Suppressor macrophage treated with lipopolysaccharide for 1 hour (primary cell): ENCODE measurements at regions not wholly inside any gene's neighbourhood (a gene's known extent, or its start where the extent isn't known, plus 50 kb on each side); places are given as distances from the start of the nearest gene placed in this dataset.
"Not testable (repeated sequence)": the region's sequence is repeated elsewhere in the genome, so short reads cannot be mapped to it uniquely, and the experiment has no call there.

ENCODE experiments used
- DNase-seq, 3 donors: peaks; one replicate each; pipeline ENCODE4 v3.0.0-alpha.2; 2020 to 2022

DNA sequence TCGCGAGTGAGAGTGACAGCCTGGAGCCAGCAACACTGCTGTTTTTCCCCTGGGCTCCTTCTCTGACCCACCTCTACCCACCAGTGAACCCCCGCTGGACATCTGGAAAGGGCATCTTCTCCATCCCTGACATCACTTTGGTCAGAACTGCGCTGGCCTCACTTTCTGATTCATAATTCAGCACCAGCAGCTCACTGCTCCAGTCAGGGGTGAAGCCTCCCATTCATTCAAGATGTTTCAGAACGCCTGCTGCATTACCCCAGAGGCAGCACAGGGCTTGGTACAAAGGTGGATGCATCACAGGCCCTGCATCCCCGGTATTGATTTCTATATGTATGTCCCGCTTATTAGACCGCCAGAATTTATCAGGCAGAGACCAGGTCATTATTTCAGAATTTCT, 182.8 kb upstream of the TSHZ3 start:
- DNase-seq: no peak

DNA sequence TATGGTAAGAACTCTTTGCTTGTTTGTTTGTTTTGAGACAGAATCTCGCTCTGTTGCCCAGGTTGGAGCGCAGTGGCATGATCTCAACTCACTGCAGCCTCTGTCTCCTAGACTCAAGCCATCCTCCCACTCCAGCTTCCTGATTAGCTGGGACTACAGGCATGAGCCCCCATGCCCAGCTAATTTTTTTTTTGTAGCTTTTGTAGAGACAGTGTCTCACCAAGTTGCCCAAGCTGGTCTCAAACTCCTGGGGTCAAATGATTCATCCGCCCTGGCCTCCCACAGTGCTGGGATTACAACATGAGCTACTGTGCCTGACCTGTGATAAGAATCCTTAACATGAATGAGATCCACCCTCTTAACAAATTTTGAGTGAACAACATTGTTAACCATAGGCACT, 183.9 kb upstream of the TSHZ3 start:
- no peak for DNase-seq

DNA sequence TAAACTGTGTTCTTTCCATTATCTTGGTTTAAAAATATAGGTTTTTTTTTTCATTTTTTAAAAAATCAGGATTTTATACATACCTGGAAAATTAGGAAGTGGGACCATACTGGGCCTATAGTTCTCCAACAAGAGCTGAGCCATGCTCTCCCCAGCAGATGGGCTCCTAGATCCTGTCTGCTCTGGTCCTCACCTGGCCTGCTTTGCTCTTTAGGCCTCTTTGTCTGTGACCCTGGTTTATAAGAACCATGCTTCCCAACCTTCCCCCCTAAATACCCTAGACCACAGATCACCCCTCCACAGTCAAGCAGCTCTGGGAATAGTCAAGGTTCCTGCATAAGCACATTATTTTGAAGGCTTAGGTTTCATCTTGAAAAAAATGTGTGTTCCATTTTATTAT, 185.0 kb upstream of the TSHZ3 start:
- no peak for DNase-seq

DNA sequence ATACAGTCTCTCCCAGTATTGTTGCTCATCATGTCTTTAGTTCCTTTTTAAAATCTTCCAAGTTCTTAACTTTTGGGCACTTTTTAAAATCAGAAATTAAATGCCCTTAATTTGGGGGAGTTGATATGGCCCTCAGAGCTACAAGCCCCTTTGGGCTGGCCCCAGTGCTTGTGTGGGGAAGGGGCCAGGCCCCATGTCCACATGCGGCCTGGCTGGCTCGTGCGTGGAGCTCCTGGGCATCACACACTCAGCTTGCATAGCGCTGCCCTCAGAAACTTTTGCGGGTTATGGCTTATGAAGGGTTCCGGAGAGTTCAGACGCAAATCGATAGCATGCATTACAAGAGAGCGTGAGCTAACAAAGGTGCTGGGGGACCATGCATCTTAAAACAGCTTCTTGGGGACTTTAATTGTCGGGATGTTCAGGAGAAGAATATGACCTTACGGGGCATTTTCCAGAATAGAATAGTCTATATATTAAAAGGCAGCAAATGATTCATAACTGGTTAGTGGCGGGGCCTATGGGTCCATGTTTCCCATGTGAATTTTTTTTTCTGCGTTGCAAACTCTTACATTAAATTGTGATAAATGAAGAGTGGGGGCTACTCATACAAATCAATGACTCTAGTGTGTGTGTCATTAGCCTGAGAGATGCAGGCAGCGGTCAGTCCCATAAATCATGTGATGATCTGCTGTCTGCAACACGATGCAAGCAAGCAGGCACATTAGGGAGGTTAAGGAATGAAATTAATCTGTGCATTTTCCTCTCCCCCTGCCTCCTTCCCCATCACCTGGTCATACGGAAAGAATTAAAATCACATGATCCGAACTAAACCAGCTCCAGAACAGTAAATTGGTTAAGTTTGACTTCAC, 185.8 kb upstream of the TSHZ3 start:
- no peak for DNase-seq

DNA sequence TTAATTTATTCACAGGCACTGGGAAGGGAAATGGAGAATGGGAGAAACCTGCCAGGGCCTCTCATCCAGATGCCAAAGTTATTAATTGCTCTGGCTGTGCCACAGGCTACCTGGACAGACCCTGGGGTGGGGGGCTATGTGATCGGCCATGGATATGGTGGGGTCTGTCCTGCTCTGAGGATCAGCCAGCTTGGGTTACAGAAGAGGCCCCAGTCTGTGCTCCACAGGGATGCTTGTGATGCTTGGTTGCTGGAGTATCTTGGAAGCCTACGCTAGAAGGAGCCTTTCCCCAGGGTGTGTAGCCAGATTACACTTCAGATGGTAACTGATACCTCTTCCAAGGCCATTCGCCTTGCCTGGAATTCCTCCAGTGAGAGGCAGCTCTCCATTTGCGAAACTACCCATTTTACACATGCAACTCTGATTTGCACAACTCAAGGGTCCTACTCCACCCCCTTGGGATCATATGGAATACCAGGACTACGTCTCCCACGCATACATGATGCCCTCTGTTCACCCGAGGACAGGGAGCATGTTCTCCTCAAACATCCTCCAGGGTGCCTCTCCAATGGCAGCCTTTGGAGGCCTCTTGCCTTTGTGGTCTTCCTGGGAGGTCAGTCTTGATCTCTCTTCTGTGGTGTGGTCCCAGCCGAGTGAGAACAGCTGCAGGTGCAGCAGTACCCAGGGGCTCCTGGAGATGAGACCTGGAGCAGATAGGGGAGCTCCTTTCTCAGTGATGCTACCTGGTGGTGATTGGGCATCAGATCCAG, 186.6 kb upstream of the TSHZ3 start:
- no peak for DNase-seq

DNA sequence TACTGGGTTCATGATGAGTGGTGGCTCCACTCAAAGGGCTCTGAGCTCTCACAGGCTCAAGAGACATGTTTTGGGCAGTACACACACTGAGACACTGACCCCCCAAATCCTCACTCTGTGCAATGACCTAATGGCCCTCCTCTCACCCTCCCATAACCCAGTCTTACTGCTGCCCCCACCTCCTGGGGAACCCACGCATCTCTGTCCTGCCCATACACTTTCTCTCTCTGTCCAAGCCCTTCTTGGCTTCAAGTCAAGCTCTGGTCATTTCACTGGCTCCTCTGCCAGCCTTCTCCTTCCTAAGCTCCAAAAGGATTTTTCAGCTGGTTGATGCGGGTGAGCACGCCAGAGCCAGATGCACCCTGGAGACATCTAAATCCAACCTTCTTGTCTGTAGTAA, 187.9 kb upstream of the TSHZ3 start:
- DNase-seq: no peak

DNA sequence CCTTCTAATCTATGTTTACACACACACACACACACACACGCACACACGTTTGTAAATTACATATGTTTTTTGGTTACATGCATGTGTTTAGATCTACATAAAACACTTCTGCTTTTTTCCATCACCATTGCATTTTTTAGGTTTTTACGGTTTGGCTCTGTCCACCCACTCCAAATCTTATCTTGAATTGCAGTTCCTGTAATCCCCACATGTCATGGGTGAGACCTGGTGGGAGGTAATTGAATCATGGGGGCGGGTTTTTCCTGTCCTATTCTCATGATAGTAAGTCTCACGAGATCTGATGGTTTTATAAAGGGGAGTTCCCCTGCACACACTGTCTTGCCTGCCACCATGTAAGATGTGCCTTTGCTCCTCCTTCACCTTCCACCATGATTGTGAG, 188.7 kb upstream of the TSHZ3 start:
- not testable (repeated sequence) for DNase-seq

DNA sequence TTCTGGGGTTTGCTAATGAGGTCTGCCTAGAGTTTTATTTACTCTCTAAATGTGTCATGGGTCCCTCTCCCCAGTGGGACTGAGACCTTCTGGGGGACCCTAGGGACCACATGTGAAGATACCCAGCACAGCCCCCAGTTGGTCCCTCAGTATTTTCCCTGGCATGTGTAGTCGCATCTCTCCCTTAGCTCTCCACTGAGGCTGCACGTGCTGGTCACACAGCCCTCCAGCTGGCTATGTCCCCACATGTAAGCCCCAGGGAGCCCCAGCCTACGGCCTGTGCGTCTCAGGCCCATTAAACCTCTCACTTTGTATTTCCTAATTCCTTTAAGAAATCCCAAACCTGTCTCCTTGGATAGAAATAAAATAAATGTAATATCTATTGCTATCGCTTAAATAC, 189.6 kb upstream of the TSHZ3 start:
- DNase-seq: no peak

DNA sequence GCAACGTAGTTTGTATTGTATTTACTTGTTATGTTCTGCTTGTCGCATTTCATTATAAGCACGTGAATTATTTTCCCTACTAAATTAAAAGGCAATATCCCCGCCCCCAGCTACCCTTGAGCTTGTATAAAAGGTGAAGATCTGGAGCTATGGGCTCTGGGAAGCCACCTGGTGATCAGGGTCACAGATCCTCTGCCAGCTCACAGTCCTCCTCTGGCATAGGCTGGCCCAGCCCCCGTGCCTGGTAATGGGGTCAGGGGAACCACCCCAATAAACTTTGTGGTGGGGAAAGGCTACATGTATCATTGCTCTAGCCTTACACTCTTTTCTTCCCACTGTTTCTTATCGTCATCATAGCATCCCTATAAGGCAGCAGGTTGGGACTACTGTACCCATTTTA, 190.2 kb upstream of the TSHZ3 start:
- DNase-seq: no peak

DNA sequence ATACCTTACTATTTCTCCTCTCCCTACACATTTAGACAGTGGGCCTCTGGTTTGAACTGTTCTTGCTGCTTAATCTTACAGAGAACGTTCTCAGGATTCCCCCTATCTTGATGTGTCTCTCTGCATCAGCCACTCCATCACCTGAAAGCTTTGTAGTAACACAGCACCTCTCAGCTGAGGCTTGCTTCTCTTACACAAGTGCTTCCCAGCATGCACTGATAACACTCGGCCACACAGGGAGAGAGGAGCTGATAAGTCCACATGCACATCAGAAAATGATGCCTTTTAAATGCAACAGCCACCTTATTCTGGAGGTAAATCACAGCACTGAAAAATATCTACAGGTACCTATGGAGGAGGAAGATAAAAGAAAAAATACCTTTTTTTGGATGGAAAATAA, 192.2 kb upstream of the TSHZ3 start:
- no peak for DNase-seq

DNA sequence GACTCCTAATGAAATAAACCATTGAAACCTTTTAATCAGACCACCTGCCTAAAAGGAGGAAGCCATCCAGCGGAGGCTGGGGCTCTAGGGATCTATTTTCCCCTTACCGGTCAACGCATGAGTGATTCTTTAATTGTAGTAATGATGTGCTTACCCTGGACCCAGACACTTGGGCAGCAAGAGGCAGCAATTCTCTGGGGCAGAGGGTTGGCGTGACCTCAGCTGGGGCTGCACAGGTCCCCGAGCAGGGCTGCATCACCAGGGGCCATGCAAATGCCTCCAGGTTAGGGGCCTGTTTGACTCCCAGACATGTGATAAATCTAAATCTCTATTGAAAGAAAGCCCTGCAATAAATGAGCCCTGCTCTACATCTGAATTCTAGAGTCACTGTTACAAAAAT, 194.2 kb upstream of the TSHZ3 start:
- DNase-seq: no peak

DNA sequence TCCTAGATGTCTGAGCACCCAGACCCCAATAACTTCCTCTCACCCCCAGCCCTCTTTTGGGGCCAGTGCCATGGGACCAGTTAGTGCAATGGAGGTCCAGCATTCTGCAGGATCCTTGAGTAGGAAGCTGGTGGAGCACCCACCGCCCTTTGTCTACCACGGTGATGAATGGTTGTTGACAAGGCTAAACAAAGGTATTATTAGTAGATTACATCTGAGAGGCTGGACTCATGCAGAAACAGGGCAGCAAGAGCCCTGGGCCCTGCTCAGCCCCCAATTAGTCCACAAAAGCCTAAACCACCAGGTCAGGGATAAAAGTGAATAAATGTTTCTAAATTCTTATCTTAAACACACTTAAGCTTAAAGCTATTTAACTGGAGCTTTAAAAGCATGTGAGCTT, 196.5 kb upstream of the TSHZ3 start:
- DNase-seq: no peak

DNA sequence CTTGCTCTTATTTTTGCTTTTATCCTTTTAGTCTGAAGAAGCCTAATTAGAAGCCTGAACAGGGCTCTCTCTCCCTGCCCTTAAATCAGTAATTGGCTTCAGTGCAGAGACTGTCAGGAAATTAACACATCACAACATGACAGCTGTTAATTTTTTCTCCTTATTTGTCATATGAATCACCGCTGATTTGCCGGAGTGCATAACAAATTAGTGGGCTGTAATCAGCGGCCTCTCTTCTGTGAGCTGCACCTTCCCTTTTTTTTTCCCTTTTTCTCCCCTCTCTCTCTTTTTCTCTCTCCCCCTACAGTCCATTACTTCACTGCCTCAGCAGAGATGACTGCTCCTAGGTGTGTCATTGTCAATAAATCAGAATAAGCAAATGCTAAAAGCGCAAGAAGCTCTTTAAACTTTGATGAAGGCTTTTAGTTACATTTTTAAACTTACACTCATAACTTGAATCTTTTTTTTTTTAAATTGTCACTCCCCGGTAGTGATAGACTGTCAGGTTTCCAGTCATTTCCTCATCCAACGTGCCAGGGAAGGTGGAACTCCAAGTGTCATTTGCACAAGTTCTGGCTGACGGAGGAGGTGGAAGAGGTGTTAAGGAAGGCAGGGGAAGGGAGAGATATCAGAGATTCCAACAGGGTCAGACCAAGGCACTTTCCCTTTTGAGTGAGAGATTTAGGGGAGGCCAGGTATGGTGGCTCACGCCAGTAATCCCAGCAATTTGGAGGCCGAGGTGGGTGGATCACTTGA, 197.1 kb upstream of the TSHZ3 start:
- no peak for DNase-seq

DNA sequence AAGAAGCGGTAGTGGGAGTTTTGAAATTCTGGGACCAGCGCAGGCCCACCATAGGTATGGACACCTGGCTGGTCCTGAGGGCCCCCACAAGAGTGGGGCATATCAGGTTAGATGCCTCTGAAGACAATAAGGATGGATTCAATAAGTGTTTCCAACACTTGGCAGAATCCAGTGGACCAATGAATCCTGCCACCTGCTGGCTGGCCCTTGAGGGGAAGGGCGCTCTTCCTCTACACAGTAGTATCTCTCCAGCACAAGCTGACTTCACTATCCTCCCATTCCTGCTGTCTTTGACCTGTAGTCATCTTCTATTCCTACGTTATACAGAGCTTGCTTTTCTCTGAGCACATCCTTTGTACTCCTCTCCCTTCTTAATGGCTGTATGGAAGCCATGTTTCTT, 199.7 kb upstream of the TSHZ3 start:
- DNase-seq: peak in 2 of 3 donors; percentile 8 to 29

DNA sequence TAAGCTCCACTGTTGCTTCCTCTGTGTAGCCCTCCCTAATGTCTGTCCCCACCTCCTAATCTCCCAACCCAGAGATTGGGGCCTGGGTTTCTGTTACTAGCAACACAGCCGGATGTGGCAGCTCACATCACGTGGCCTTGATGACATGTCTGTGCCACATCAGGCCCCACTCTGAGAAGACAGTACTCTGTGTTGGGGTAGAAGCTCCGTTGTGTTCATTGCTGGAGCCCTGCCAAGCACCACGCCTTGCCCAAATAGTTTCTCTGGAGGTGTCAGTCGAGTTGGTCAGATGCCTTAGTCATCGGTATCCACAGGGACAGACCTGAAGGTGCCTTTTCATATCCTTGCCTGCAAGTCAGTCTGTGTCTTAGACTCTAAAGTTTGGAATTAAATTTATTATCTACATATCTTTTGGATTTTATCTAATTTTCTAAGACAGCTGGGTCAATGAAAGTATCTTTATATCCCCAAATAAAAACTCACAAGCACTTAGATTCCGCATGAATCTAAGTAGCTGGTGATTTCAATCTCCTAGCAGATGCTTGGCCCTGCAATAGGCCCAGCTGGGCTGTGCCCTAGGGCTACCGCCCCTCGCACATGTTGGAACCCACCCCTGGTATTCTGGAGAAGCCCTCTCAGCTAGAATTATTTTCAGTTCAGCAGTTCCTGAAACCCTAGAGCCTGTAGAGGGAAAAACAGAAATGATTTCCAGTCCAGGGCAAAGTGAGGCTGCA, 204.0 kb upstream of the TSHZ3 start:
- no peak for DNase-seq

DNA sequence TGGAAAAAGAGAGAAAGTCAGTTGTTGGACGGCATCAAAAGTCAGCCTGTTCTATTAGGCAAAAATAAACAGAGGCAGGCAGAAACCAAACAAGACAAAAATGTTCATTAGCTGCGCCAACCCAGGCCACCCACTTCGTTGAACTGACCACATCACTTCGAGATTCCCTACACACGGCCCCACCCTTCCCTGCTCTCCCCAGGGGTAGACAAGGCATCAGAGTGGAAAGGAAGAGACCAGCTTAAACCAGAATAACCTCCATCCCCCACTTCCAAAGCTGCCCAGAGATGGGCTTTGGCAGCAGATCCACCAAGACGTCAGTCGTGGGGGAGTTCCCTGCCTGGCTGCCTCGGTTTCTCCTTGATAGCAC, 204.6 kb upstream of the TSHZ3 start:
- DNase-seq: no peak

DNA sequence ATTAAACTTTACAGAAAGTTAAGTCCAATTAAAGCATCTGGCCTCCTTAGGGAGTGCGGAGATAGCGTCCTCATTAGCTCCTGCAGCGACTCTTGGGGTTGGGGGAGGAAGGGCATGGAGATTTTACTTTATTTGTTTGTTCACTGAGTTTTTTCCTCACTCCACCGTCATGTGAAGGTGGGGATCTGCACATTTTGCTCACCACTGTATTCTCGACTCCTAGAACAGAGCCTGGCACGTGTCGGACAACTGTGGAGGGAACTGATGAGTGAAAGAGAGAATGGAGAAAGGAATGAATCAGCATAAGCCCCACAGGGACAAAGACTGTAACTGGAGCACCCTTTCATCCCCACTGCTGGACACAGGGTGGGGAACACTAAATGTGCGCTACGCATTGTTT, 205.1 kb upstream of the TSHZ3 start:
- no peak for DNase-seq

DNA sequence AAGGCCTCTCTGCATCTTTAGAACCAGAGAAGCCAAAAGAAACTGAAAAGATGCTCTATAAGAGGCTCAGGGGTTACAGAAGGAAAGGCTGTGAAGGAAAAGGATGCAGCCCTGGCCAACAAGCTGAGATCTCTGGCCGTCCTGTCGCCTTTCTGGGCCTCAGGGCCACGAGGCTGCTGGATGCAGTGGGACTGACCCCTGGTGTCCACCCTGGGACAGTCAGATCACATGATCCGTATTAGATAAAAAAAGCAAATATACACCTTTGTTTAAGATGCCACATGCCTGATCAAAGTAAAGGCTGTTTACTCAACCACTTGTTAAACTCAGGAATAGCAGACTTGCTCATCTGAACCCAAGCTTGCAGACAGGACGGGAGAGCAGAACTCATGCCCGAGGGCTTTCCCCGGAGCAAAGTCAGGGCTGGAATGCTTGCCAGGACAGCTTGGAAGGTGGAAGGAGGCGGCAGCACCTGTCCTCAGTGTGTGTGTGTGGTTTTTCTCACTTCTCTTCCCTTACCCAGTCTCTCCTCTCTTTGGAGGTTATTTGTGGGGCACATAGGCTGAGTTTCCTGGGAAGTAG, 206.5 kb upstream of the TSHZ3 start:
- DNase-seq: no peak

DNA sequence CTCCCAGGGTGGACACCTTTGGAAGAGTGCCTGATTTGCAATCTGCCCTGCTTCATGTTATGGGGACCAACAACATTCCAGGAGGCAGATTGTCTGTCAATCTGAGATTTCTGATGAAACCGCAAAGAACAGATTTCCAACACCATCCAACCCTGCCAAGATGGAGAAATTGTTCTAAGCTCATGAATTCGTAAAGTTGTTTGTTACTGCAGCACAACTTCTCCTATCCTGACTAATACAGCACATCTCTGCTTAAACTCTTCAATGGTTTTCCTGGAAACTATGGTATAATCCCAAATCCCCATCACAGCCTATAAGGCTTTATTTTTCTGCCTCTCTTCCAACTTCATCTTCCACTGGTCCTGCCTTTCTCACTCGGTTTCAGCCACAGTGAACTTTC, 210.3 kb upstream of the TSHZ3 start:
- DNase-seq: no peak

DNA sequence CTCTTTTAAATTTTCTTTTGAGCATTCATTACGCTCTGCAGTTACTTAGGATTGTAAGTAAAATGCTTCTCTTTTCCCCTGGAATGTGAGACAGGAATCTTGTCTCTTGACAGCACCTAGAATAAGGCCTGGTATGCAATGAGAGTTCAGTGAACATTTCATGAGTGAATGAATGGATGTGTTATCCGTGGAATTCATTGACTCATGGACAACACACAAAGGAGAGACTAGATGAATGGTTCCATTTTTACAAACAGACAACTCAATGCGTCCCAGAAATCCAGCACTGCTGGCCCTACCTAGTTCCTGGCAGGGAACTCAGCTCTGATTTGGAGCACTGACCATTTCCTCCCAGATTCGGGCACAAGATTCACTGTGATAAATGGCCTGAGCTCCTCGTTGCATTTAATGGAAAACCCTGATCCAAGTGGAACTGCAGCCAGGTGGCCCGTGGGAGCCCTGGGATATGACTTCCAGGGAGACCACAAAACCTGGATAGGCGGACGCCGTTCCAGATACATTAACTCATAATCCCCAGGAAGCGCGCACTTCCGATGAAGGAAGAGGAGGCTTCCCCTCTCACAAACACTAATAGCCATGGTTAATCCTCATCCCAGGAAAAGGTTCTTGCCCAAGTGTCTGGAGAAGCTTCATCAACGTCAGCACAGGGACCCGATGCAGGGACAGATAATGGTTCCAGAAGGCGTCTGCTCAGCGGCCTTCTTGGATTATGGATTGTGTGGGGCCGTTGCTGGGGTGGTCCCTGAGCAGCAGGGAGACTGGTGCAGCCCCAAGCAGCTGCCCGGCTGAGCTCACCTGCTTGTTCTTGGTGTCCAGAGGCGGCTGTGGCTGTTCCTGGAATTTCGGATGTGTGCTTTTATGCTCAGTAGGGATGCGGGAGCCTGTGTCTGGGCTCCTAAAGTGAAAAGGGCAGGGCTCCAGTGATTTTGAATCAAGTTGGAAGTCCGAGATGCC, 211.1 kb upstream of the TSHZ3 start:
- no peak for DNase-seq

DNA sequence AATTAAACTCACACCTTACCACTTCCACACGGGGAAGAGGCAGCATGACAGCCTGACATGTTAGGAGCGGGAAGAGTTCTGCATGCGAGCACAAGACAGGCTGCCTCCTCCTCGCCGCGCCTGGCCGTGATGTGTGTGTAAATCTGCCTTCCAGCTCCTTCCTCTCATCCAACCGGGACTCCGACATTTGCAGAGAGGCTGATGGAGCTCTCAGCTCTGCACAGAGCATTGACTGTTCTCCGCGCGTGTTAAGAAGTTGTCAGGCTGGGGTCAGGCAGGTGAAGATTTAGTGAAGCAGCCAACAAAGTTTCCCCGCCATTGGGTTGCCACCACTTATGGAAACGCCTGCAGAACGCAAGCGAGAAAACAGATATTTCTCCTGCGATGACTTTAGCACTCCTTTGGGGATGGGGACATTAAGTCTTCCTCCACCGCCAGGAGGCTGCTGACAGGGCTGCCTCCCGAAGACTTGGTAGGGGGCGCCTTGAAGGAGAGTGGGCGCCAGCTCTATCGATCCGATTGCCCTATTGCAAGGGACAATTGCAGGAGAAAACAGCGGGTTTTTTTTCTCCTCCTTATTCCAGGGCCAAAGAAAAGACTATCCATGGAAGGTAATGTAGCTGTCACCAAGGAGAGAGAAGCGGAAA, 213.9 kb upstream of the TSHZ3 start:
- DNase-seq: no peak
